GM21529 (cell line): ENCODE measurements at regions not wholly inside any gene's neighbourhood (a gene's known extent, or its start where the extent isn't known, plus 50 kb on each side); places are given as distances from the start of the nearest gene placed in this dataset.

Experiments used
- ATAC-seq: cut with Tn5 transposase; IDR thresholded peaks from one replicate; pipeline ENCODE4 v1.9.1; 2021; ENCODE audit not compliant: unreplicated experiment

- ATAC-seq, result no peak
Observed at GRCh38 chr13:30108216-30108912, 199.0 kb downstream of the KATNAL1 start.

GRCh38 chr13:30107521-30108136 lies 199.7 kb downstream of the KATNAL1 start:
- no peak for ATAC-seq

GRCh38 chr13:30107121-30107520 lies 200.2 kb downstream of the KATNAL1 start:
- ATAC-seq, result no peak

GRCh38 chr13:30105381-30105780 lies 202.0 kb downstream of the KATNAL1 start:
- no peak for ATAC-seq

- no peak for ATAC-seq
Observed at GRCh38 chr13:30103161-30103840, 204.1 kb downstream of the KATNAL1 start.

GRCh38 chr13:30100226-30100625 lies 207.1 kb downstream of the KATNAL1 start:
- ATAC-seq, result no peak

GRCh38 chr13:30097701-30098100 lies 209.7 kb downstream of the KATNAL1 start:
- ATAC-seq, result no peak

- no peak for ATAC-seq
Observed at GRCh38 chr13:30097089-30097488, 210.3 kb downstream of the KATNAL1 start.

GRCh38 chr13:30094015-30094414 lies 213.3 kb downstream of the KATNAL1 start:
- no peak for ATAC-seq

GRCh38 chr13:30093236-30093635 lies 214.1 kb downstream of the KATNAL1 start:
- ATAC-seq, result no peak

- ATAC-seq, result no peak
Observed at GRCh38 chr13:30091691-30092090, 215.7 kb downstream of the KATNAL1 start.

- no peak for ATAC-seq
Observed at GRCh38 chr13:30091035-30091434, 216.3 kb downstream of the KATNAL1 start.

- no peak for ATAC-seq
Observed at GRCh38 chr13:30088312-30088855, 219.0 kb downstream of the KATNAL1 start.

GRCh38 chr13:30085087-30085486 lies 222.3 kb downstream of the KATNAL1 start:
- no peak for ATAC-seq

- ATAC-seq, result no peak
Observed at GRCh38 chr13:30082391-30082790, 225.0 kb downstream of the KATNAL1 start.

GRCh38 chr13:30081331-30081730 lies 226.0 kb downstream of the KATNAL1 start:
- ATAC-seq, result no peak

GRCh38 chr13:30079501-30079900 lies 227.8 kb downstream of the KATNAL1 start:
- ATAC-seq, result no peak

- ATAC-seq, result no peak
Observed at GRCh38 chr13:30078059-30078458, 227.6 kb upstream of the UBL3 start.

- ATAC-seq, result no peak
Observed at GRCh38 chr13:30077240-30077735, 226.9 kb upstream of the UBL3 start.

- no peak for ATAC-seq
Observed at GRCh38 chr13:30074955-30075614, 224.7 kb upstream of the UBL3 start.

GRCh38 chr13:30074431-30074830 lies 224.0 kb upstream of the UBL3 start:
- ATAC-seq, result no peak
